ENCODE measurements at regions not wholly inside any gene's neighbourhood (a gene's known extent, or its start where the extent isn't known, plus 50 kb on each side); places are given as distances from the start of the nearest gene placed in this dataset.

DNA sequence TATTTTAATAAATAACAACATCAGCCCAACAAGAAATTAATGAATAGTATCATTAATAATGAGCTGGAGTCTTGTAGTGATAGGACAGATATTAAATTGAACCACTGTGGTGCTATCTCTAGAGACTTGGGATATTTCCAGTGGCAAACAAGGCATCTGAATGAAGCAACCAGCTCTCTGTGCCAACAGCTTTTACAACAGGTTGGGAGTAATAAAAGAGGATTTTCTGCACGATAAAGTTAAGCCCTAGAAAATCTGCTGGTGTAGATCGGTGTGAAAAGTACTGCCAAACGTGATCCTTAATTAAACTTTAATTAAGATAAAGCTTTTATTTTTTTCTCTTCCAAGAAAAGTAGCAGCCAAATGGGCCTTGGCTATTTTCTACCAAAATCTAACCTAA lies 385.5 kb downstream of the NR4A2 start:
- no peak for TF ChIP-seq POLR2A (IDR thresholded peaks at IDR 0.05)
- TF ChIP-seq, protein P1, sequence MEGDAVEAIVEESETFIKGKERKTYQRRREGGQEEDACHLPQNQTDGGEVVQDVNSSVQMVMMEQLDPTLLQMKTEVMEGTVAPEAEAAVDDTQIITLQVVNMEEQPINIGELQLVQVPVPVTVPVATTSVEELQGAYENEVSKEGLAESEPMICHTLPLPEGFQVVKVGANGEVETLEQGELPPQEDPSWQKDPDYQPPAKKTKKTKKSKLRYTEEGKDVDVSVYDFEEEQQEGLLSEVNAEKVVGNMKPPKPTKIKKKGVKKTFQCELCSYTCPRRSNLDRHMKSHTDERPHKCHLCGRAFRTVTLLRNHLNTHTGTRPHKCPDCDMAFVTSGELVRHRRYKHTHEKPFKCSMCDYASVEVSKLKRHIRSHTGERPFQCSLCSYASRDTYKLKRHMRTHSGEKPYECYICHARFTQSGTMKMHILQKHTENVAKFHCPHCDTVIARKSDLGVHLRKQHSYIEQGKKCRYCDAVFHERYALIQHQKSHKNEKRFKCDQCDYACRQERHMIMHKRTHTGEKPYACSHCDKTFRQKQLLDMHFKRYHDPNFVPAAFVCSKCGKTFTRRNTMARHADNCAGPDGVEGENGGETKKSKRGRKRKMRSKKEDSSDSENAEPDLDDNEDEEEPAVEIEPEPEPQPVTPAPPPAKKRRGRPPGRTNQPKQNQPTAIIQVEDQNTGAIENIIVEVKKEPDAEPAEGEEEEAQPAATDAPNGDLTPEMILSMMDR (IDR thresholded peaks at IDR 0.05): no peak
